Erythroblast (primary cell): ENCODE measurements at regions not wholly inside any gene's neighbourhood (a gene's known extent, or its start where the extent isn't known, plus 50 kb on each side); places are given as distances from the start of the nearest gene placed in this dataset.

Source experiments
- GATA1 ChIP-seq: IDR thresholded peaks from 2 replicates; pipeline ENCODE4 v1.6.1; 2011; ENCODE audit warnings: low read depth, mild to moderate bottlenecking, control low read depth, low read length, moderate library complexity
- POLR2A ChIP-seq: IDR thresholded peaks from 2 replicates; pipeline ENCODE4 v1.6.1; 2011; ENCODE audit warnings: mild to moderate bottlenecking, low read length

GRCh38 chr7:24368161-24368560 lies 84.2 kb downstream of the NPY start:
- TF ChIP-seq POLR2A, result no peak
- no peak for TF ChIP-seq GATA1
